SK-N-SH (cell line): ENCODE measurements at regions not wholly inside any gene's neighbourhood (a gene's known extent, or its start where the extent isn't known, plus 50 kb on each side); places are given as distances from the start of the nearest gene placed in this dataset.

Experiments used
- CHD2 ChIP-seq: fragments of 150-350 bp; IDR thresholded peaks from 2 replicates; pipeline ENCODE4 v1.6.1; 2018; ENCODE audit warnings: low read length; ENCODE audit not compliant: partially characterized antibody
- EP300 ChIP-seq, 2 experiments: IDR thresholded peaks; 2 replicates each; pipeline versions ENCODE4 v1.4.0 to v1.6.1; 2012; ENCODE audit warnings: borderline replicate concordance in 1 of 2, low read depth in 1 of 2, low read length in 1 of 2
- EZH2phosphoT487 ChIP-seq: fragments of 200-600 bp; sonication (generic); IDR thresholded peaks from 2 replicates; pipeline ENCODE4 v1.6.1; 2017; ENCODE audit warnings: low read depth, mixed run types, mild to moderate bottlenecking, antibody characterized with exemption, moderate library complexity, borderline replicate concordance
- POLR2AphosphoS5 ChIP-seq: IDR thresholded peaks from 2 replicates; pipeline ENCODE4 v1.6.1; 2012; ENCODE audit warnings: low read depth, low read length
- TF ChIP-seq, protein P1 (sequence below): IDR thresholded peaks from 2 replicates; pipeline ENCODE4; 2012
- TF ChIP-seq, protein P2 (sequence below): fragments of 200-600 bp; sonication (generic); IDR thresholded peaks from 2 replicates; pipeline ENCODE4 v1.6.1; 2017; ENCODE audit warnings: antibody characterized with exemption, mild to moderate bottlenecking, moderate library complexity

DNA sequence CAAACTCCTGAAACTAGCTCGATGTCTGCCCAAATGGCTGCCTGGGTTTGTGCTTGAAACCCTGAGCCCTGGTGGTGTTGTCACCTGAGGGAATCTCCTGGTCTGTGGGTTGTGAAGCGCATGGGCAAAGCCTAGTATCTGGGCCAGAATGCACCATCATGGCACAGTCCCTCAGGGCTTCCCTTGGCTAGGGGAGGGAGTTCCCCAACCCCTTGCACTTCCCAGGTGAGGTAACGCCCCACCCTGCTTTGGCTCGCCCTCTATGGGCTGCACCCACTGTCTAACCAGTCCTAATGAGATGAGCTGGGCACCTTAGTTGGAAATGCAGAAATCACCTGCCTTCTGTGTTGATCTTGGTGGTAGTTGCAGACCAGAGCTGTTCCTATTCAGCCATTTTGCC lies 152.9 kb upstream of the MAP3K7 start:
- TF ChIP-seq, protein P1, sequence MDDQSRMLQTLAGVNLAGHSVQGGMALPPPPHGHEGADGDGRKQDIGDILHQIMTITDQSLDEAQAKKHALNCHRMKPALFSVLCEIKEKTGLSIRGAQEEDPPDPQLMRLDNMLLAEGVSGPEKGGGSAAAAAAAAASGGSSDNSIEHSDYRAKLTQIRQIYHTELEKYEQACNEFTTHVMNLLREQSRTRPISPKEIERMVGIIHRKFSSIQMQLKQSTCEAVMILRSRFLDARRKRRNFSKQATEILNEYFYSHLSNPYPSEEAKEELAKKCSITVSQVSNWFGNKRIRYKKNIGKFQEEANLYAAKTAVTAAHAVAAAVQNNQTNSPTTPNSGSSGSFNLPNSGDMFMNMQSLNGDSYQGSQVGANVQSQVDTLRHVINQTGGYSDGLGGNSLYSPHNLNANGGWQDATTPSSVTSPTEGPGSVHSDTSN = no peak
- TF ChIP-seq, protein P2, sequence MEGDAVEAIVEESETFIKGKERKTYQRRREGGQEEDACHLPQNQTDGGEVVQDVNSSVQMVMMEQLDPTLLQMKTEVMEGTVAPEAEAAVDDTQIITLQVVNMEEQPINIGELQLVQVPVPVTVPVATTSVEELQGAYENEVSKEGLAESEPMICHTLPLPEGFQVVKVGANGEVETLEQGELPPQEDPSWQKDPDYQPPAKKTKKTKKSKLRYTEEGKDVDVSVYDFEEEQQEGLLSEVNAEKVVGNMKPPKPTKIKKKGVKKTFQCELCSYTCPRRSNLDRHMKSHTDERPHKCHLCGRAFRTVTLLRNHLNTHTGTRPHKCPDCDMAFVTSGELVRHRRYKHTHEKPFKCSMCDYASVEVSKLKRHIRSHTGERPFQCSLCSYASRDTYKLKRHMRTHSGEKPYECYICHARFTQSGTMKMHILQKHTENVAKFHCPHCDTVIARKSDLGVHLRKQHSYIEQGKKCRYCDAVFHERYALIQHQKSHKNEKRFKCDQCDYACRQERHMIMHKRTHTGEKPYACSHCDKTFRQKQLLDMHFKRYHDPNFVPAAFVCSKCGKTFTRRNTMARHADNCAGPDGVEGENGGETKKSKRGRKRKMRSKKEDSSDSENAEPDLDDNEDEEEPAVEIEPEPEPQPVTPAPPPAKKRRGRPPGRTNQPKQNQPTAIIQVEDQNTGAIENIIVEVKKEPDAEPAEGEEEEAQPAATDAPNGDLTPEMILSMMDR = no peak
- TF ChIP-seq EZH2phosphoT487 (no peak), EP300 (IDR thresholded peaks at IDR 0.05; ENCODE audit: borderline replicate concordance in 1 of 2, low read depth in 1 of 2, low read length in 1 of 2) (no peak), POLR2AphosphoS5 (no peak), CHD2 (no peak)
